Liver (tissue), 3 donors: ENCODE measurements at regions not wholly inside any gene's neighbourhood (a gene's known extent, or its start where the extent isn't known, plus 50 kb on each side); places are given as distances from the start of the nearest gene placed in this dataset.

Source experiments
- CTCF ChIP-seq: fragments of 150-350 bp; IDR thresholded peaks from 2 replicates; pipeline ENCODE4 v1.5.1; 2017; ENCODE audit warnings: improper control_type of control experiment, low read depth, low read length; ENCODE audit not compliant: missing input control
- REST ChIP-seq: IDR thresholded peaks from 2 replicates; pipeline ENCODE4 v1.6.1; 2016; ENCODE audit warnings: antibody characterized with exemption, mild to moderate bottlenecking
- TAF1 ChIP-seq: conservative IDR thresholded peaks from 2 replicates; pipeline ENCODE4 v1.6.1; 2016; ENCODE audit warnings: antibody characterized with exemption, mild to moderate bottlenecking
- donor health status: healthy.
- donor health status: healthy.

GRCh38 chr18:78640246-78640995, 339.2 kb upstream of the SALL3 start:
- no peak for TF ChIP-seq CTCF
- no peak for TF ChIP-seq TAF1
- no peak for TF ChIP-seq REST
